HG03108 (cell line): ENCODE measurements at regions not wholly inside any gene's neighbourhood (a gene's known extent, or its start where the extent isn't known, plus 50 kb on each side); places are given as distances from the start of the nearest gene placed in this dataset.
"Not testable (repeated sequence)": the region's sequence is repeated elsewhere in the genome, so short reads cannot be mapped to it uniquely, and the experiment has no call there.

Experiments
- ATAC-seq: cut with Tn5 transposase; IDR thresholded peaks from one replicate; pipeline ENCODE4 v1.9.1; 2021; ENCODE audit warnings: moderate library complexity; ENCODE audit not compliant: unreplicated experiment

DNA sequence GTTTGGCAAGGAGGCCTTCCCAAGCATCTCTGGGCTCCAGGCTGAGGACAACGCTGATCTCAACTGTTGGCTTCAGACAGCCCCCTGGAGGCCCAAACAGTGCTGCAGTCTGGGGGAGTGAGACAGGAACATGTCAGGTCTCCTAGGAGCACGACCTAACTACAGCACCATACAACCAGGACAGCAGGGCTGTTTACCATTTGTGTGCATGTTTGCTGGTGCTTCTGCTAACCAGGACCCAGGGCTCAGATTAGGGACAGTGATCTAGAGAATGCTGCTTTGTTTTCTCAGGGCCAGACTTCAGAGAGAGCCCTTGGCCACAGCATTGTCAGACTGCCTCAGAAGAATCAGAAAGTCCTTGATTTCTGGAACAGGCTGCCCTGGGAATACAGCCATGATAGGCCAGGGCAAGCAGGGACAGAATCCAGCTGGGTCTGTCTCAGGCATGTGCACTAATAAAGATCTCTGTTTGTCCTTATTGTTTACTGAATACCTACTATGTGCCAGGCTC lies 126.5 kb downstream of the VPREB1 start:
- ATAC-seq, result no peak

DNA sequence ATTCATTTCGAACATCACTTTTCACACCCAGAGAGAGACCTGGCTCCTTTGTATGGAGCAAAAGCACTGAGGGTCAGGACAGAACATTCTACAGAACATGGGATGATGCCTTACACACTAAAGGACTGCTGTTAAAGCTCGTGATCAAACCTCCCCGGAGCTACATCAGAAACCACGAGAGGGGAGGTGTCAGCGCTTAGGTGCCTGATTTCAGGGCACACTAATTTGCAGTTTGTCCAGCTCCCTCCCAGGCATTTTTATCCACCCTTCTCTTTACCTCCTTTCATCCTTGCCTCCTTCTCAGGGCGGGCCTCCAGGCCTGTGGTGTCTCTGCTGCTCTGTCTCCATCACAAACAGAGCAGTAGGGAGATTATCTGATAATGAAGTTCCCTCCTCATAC lies 127.5 kb downstream of the VPREB1 start:
- ATAC-seq, result no peak

DNA sequence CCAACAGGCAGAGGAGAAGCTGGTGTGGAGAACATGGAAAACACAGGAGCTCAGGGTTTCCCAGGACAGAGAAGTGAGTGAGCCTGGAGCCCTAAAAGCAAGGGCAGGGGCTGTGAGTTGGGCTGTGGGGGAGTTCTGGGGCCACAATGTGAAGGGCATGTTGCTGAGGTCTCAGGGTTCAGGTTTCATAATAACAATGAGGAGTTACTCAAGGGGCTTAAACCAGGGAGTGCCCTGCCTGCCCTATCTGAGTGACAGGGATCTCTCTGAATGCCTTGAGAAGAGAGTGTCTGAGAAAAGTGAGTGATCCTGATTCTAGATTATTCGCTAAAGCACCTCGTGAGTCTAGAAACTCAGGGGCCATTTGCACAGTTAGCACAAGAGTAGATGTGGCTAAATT lies 129.6 kb downstream of the VPREB1 start:
- no peak for ATAC-seq

DNA sequence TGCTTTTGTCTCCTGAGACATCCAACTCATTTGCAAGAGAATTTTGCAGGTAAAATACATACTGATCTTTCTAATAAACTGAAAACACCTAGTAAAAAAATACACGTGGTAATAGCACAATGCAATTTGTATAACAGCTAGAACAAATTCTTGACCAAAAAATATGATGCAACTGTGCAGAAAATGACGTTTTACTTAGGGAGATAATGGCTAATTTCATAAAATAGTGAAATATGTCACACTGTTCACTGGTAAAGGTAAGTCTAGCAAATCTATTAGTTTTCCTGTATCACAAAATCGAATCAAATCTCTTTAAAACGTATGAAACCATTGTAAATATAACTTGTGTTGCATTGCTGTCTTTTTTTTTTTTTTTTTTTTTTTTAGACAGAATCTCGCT lies 130.0 kb downstream of the VPREB1 start:
- no peak for ATAC-seq

DNA sequence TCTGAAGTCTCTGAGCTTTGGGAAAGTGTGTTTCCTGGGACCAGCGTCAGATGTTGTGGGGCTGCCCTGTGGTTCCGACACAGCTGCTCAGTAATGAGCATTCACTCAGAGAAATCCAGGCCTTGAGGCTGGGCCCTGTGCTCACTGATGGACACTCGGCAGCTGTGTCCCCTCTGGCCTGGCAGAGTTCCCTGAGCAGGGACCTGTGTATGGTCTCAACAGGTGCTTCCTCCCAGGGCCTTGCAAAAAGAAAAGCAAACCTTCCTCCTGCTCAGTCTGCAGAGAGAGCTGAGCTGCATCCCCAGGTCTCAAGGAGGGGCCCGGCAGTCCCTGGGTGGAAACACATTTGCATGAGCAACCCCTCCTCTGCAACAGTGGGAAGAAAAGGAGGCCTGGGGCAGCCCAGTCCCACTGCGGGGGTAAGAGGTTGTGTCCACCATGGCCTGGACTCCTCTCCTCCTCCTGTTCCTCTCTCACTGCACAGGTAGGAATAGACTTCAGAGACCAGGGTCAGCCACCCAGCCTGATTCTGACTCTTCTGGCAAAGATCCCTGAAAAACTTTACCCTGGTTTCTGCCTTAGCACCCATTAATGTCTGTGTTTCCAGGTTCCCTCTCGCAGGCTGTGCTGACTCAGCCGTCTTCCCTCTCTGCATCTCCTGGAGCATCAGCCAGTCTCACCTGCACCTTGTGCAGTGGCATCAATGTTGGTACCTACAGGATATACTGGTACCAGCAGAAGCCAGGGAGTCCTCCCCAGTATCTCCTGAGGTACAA lies 131.2 kb downstream of the VPREB1 start:
- ATAC-seq, result no peak

DNA sequence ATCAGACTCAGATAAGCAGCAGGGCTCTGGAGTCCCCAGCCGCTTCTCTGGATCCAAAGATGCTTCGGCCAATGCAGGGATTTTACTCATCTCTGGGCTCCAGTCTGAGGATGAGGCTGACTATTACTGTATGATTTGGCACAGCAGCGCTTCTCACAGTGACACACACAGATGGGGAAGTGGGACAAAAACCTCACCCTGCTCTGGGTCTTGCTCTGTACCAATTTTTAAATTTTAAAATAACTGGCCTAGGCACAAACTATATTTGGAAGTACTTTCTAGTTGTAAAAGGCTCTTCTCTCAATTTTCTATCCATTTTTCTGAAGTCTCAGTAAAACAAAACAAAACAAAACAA lies 131.7 kb downstream of the VPREB1 start:
- ATAC-seq, result no peak

DNA sequence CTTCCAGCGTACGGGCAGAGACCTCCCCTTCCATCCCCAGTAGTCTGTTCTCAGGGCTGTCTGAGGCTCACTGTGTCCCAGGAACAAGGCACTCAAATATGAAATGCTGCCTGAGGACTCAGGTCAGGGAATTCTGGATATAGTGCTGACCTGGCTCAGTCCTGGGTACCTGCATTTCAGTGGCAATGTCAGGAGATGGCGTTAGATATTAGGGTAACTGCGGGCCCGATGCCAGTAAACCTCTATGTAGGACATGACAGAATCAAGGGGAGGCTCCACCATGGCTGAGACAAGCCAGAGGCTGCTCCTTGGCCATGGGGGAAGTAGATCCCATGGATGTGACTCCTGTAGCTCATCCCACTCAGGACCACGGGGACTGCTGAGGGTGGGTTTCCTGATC lies 131.7 kb downstream of the ZNF280B start:
- ATAC-seq, result not testable (repeated sequence)

DNA sequence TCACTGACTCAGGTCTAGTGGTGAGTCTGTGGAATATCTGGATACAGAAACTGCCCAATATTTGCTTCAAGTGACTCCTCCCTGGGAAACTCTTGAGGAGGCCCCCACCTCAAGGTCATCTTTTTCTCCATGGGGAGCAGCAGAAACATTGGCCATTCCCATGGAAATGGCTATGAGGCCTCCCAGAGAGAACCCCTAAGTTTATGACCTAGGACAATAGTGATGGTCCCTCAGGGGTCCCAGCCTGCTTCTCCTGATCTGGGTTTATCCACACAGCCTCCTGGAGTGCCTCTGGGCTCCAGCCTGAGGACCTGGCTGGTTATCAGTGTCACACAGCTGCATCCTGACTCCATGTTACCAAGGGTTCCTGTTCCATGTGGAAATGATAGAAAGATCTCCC lies 131.2 kb downstream of the ZNF280B start:
- no peak for ATAC-seq

DNA sequence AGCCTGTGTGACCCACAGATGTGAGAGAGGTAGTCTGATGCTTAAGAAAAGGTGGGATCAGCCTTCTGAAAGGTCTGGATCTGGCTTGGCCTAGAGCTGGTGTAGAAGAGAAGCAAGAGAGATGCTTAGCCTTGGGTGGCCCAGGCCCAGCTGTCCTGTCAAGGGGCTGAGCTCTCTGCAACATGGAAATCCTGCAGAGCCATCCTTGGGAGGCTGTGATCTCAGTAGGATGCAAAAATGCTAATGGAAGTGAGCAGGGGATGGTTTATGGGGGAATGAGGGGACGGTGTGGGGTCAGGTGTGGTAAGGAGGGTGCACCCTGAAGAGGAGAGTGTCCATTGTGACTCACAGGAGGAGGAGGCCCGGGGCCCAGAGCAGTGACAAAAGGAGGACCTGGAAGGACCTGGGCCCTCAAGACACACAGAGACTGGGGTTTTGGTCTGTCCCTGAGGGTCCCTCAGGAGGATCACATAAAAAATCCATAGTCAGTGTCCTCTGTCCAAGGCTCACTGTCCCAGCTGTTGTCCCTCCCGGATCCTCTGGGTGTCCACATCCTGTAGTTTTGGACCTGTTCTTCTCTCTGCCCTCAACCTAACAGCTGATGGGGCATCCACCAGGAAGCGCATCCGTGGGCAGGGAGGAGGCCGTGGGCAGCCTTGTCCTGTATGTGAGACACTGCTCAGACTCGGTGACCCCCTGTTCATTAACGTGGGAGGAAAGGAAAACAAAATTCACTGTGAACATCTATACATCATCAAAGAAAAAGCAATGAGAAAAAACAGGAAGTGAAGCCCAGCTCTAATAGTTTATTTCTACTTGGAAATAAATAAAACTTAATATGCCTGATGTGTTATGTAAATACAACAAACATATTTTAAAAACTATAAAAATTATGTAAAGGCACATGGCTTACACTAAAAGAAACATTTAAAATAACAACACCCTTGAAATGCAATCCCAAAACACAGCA lies 129.8 kb downstream of the ZNF280B start:
- no peak for ATAC-seq

DNA sequence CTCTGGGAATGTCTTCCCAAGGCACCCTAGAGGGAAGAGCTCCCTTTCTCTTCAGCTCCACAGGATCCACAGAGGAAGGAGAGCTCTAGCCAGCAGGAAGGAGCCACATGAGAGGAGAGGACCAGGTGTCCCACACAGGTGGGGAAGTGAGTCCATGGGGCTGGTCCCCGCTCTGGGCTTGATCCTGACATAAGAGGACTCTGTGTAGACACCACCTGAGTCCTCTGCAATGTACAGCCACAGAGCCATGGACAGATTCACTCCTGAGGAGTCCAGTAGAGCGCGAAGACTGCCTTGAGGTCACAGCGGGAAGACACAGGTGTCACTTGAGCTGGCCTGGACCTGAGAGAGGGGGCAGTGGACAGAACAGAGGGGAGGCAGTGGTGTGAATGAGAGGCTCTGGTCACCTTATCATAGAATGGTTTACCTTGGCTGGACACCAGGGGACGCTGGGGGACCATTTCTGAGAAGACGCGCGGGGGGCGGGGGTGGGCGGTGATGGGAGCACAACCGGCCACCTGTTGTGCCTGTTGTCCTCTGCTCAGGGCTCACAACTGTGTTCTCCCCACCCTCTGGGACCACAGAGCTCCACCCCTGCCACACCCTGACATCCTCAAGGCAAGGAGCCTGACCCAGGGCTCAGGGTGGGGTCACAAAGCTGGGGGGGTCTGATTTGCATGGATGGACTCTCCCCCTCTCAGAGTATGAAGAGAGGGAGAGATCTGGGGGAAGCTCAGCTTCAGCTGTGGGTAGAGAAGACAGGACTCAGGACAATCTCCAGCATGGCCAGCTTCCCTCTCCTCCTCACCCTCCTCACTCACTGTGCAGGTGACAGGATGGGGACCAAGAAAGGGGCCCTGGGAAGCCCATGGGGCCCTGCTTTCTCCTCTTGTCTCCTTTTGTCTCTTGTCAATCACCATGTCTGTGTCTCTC lies 128.2 kb downstream of the ZNF280B start:
- ATAC-seq, result no peak

DNA sequence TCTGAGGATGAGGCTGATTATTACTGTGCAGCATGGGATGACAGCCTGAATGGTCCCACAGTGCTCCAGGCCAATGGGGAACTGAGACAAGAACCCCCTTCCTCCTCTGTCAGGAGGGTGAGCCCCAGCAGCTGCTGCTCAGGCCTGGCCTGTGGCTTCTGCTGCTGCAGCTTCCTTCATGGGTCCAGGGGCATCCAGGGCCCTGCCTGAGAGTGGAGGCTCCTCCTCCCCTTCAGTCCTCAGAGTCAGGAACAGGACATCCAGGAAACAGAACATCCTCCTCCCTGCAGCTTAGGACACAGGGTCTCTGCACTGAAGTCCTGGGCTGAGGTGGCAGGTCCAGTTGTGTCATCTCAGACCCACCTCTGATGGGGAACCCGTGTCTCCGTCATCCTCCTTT lies 127.2 kb downstream of the ZNF280B start:
- ATAC-seq, result not testable (repeated sequence)

DNA sequence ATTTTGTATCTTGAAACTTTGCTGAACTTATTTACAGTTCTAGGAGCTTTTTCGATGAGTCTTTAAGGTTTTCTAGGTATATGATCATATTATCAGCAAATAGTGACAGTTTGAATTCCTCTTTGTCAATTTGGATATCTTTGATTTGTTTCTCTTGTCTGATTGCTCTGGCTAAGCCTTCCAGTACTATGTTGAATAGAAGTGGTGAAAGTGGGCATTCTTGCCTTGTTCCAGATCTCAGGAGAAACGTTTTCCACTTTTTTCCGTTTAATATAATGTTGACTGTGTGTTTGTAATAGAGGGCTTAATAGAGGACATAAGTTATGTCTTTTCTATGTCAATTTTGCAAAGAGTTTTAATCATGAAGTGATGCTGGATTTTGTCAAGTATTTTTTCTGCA lies 124.3 kb downstream of the ZNF280B start:
- no peak for ATAC-seq

DNA sequence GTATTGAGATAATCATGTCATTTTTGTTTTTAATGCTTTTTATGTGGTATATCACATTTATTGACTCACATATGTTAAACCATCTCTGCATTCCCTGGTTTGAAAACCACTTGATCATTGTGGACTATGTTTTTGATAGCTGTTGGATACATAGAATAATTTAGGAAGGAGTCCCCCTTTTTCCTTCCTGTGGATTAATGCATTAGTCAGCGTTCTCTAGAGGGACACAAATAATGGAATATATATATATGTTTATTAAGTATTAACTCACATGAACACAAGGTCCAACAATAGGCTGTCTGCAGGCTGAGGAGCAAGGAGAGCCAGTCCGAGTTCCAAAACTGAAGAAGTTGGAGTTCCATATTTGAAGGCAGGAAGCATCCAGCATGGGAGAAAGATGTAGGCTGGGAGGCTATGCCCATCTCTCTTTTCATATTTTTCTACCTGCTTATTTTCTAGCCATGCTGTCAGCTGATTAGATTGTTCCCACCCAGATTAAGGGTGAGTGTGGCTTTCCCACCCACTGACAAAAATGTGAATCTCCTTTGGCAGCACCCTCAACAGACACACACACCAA lies 123.8 kb downstream of the ZNF280B start:
- no peak for ATAC-seq

DNA sequence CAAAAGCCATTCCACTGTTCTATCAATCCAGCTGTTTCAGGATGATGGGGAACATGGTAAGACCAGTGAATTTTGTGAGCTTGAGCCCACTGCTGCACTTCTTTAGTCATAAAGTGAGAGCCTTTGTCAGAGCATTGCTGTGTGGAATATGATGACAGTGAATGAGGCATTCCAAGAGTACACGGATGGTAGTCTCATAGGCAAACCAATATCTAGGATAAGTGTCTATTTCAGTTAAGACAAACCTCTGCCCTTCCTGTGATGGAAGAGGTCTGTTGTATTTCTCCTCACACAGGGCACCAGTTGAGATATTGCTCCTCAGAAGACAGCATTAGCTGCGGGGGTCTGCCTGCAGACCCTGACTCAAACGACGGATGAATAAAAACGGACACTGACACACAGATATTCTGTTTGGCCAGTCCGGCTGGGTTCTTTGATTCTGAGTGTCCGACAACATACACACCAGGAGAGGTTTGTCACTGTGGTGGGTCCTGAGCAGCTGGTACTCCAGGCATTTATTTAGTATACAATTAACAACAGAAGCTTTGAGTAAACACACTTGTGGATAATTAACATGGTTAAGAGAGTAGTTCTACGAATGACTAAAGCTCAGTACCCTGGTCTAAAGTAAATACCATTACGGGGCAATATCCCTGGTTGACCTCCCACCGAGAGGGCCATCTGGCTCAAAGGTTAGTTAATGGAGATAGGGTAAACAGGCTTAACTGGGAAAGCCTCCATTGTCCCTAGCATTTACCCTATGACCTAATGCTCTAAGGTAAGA lies 121.7 kb downstream of the ZNF280B start:
- ATAC-seq, result no peak

DNA sequence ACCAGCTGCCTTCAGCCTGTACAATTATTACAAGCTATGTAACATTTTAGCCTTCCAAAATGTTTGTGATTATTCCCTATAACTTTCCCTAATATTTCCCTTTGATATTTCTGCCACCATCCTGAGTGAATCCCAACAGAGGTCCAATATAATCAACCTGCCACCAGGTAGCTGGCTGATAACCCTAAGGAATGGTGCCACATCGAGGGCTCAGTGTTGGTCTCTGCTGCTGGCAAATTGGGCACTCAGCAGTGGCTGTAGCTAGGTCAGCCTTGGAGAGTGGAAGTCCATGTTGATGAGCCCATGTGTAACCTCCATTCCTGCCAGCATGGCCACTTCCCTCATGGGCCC lies 121.2 kb downstream of the ZNF280B start:
- no peak for ATAC-seq

DNA sequence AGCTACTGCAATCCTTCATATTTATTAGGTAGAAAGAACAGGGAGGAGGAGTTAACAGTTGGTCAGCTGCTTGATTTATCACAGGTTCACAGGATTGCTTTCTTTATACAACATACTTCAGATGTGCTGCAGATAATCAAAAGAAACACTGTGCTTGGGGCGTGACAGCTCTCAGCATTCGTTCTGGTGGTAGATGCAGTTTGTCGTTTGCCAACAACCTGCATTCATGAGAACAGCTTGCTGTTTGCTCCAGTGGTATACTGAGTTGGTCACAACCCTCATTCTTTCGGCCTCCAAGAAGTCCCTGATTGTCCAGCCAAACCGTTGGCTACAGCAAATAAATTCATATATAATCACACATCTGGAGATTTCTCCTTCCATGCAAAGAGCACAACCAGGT lies 120.5 kb downstream of the ZNF280B start:
- no peak for ATAC-seq

DNA sequence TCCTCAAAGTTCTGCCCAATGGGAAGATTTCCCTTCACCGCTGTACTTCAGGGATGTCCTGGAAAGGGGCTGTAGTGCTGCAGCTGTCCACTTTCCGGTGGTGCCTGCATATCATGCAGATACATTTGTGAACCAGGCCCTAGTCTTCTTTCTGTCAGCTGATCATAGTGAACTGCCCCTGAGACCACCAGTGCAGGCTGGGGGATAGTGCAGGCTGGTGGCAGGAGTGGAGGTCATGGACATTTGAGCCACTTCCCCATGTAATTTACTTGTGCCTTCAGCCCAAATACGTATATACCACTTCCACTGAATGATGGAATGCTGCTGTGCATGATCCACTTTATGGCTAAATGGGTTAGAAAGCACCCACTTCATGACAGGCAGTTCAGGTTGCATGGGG lies 120.0 kb downstream of the ZNF280B start:
- no peak for ATAC-seq

DNA sequence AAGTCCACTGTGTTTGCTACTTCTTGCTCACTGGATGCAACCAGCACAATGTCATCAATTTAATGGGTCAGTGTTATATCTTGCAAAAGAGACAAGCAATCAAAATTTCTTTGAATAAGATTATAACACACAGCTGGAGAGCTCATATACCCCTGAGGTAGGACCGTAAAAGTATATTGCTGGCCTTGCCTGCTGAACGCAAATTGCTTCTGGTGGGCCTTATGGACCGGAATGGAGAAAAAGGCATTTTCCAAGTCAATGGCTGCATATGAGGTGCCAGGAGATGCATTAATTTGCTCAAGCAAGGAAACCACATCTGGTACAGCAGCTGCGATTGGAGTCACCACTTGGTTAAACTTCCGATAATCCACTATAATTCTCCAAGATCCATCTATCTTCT lies 119.1 kb downstream of the ZNF280B start:
- ATAC-seq, result no peak

DNA sequence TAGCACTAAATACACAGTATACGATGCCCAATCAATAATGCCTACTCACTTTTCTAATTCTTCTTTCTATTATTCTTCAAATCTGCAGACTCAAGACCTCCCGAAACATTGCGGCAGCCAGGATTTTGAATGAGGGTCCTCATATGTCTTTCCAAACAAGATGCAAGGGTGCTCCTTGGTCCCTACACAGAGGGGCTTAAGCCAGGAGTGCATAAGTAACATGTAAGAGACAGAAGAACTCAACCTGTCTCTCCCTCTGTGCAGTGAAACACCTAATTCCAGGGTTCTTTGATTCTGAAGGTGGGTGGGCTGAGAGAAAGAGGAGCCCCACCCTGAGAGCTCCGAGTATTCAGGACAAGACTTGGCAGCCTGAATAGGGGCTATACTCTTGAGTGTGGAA lies 117.6 kb downstream of the ZNF280B start:
- no peak for ATAC-seq

DNA sequence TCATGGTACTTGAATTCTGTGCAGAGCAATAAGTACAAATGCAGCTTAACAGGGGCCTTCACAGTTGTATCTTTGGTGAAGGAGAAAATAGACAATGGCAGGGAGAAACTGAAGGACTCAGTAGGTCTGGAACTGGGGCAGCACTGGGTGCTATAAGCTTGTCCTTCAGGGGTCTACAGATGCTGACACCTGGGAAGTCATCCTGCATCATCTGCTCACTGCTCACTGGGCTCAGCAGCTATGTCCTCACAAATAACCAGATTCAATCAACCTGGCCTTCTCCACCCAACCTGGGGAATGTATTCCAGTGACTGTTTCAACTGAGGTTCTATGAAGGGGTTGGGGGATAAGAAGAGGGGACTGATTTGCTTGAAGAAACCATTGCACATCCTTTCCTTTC lies 117.0 kb downstream of the ZNF280B start:
- no peak for ATAC-seq
